OCI-LY1 (cell line): ENCODE measurements at regions not wholly inside any gene's neighbourhood (a gene's known extent, or its start where the extent isn't known, plus 50 kb on each side); places are given as distances from the start of the nearest gene placed in this dataset.

Experiments used
- CTCF ChIP-seq: fragments of 200-600 bp; sonication (generic), shearing (Covaris generic); IDR thresholded peaks from 2 replicates; pipeline ENCODE4 v1.5.1; 2017; ENCODE audit warnings: mild to moderate bottlenecking, antibody characterized with exemption, low read length, moderate library complexity, mixed read lengths
- EZH2 ChIP-seq: fragments of 200-600 bp; sonication (generic), shearing (Covaris generic); IDR thresholded peaks from 2 replicates; pipeline ENCODE4 v1.8.0; 2017; ENCODE audit warnings: borderline replicate concordance, mixed run types, mild to moderate bottlenecking, antibody characterized with exemption, low read length, moderate library complexity, mixed read lengths

GRCh38 chr10:120372917-120373316 lies 84.1 kb upstream of the PLPP4 start:
- TF ChIP-seq CTCF (no peak), EZH2 (no peak)
